Stomach smooth muscle (tissue), 2 donors: ENCODE measurements at regions not wholly inside any gene's neighbourhood (a gene's known extent, or its start where the extent isn't known, plus 50 kb on each side); places are given as distances from the start of the nearest gene placed in this dataset.

Experiments used
- H3K27ac ChIP-seq: one replicate; pipeline ENCODE4 v1.7.0; 2013; ENCODE audit warnings: mild to moderate bottlenecking, low read length, inconsistent platforms
- H3K27me3 ChIP-seq, 2 donors: one replicate each; pipeline ENCODE4 v1.7.0; 2013; ENCODE audit warnings: low read length in 2 of 2; ENCODE audit not compliant: insufficient read depth in 2 of 2, control insufficient read depth in 1 of 2
- H3K36me3 ChIP-seq, 2 donors: one replicate each; pipeline ENCODE4 v1.7.0; 2013; ENCODE audit warnings: low read length in 2 of 2; ENCODE audit not compliant: control insufficient read depth in 2 of 2, insufficient read depth in 2 of 2
- H3K4me1 ChIP-seq: one replicate; pipeline ENCODE4 v1.7.0; 2013; ENCODE audit warnings: low read length; ENCODE audit not compliant: control insufficient read depth, insufficient read depth
- H3K4me3 ChIP-seq, 2 donors: one replicate each; pipeline ENCODE4 v1.7.0; 2013; ENCODE audit warnings: low read length in 2 of 2
- H3K9ac ChIP-seq, 2 donors: one replicate each; pipeline ENCODE4 v1.7.0; 2013; ENCODE audit warnings: low read length in 2 of 2, mild to moderate bottlenecking in 1 of 2
- H3K9me3 ChIP-seq, 2 donors: one replicate each; pipeline ENCODE4 v1.7.0; 2013; ENCODE audit warnings: low read length in 2 of 2; ENCODE audit not compliant: control insufficient read depth in 2 of 2
- donor health status: healthy.
- donor health status: Pancreatic carcinoma.

- Histone ChIP-seq H3K27ac (no peak overlapping the region), H3K4me1 (no peaks in the 10 kb centered on the region), H3K9ac (no peak overlapping the region), H3K27me3 (no peaks in the 10 kb centered on the region), H3K4me3 (no peak overlapping the region), H3K9me3 (peaks cover 4 to 6% of the 10 kb centered on the region in 2 donors), H3K36me3 (no peaks in the 10 kb centered on the region)
Measured at GRCh38 chr3:135869439-135870105, 96.0 kb upstream of the PPP2R3A start.

- H3K36me3 ChIP-seq: no peaks in the 10 kb centered on the region
- H3K9me3 ChIP-seq: peaks cover 4 to 6% of the 10 kb centered on the region in 2 donors
- H3K9ac ChIP-seq: no peak overlapping the region
Measured at GRCh38 chr3:135871311-135871710, 94.2 kb upstream of the PPP2R3A start.

GRCh38 chr3:135874035-135874434, 91.5 kb upstream of the PPP2R3A start:
- Histone ChIP-seq H3K9ac (no peak overlapping the region), H3K4me3 (no peak overlapping the region), H3K27ac (no peak overlapping the region), H3K36me3 (no peaks in the 10 kb centered on the region), H3K4me1 (no peaks in the 10 kb centered on the region), H3K9me3 (peaks cover 0 to 6% of the 10 kb centered on the region in 2 donors), H3K27me3 (no peaks in the 10 kb centered on the region)

More at GRCh38 chr3:135871311-135871710, 94.2 kb upstream of the PPP2R3A start:
- Histone ChIP-seq H3K4me3 (no peak overlapping the region), H3K27ac (no peak overlapping the region), H3K4me1 (no peaks in the 10 kb centered on the region), H3K27me3 (no peaks in the 10 kb centered on the region)

GRCh38 chr3:135878501-135878900, 87.0 kb upstream of the PPP2R3A start:
- no peak overlapping the region for H3K27ac ChIP-seq
- H3K27me3 ChIP-seq: no peaks in the 10 kb centered on the region
- H3K4me3 ChIP-seq: no peak overlapping the region
- H3K4me1 ChIP-seq: no peaks in the 10 kb centered on the region
- no peak overlapping the region for H3K9ac ChIP-seq
- no peaks in the 10 kb centered on the region for H3K36me3 ChIP-seq
- H3K9me3 ChIP-seq: no peaks in the 10 kb centered on the region

- H3K4me3 ChIP-seq: no peak overlapping the region
- H3K27ac ChIP-seq: no peak overlapping the region
- no peak overlapping the region for H3K9ac ChIP-seq
- H3K36me3 ChIP-seq: no peaks in the 10 kb centered on the region
- H3K4me1 ChIP-seq: no peaks in the 10 kb centered on the region
- H3K9me3 ChIP-seq: no peaks in the 10 kb centered on the region
- no peaks in the 10 kb centered on the region for H3K27me3 ChIP-seq
Measured at GRCh38 chr3:135885885-135886284, 79.6 kb upstream of the PPP2R3A start.

GRCh38 chr3:135887220-135887619, 78.3 kb upstream of the PPP2R3A start:
- Histone ChIP-seq H3K36me3 (no peaks in the 10 kb centered on the region), H3K4me1 (no peaks in the 10 kb centered on the region), H3K9ac (no peak overlapping the region), H3K27me3 (no peaks in the 10 kb centered on the region), H3K9me3 (no peaks in the 10 kb centered on the region), H3K4me3 (no peak overlapping the region), H3K27ac (no peak overlapping the region)

- no peak overlapping the region for H3K9ac ChIP-seq
Measured at GRCh38 chr3:135889443-135889842, 76.1 kb upstream of the PPP2R3A start.

GRCh38 chr3:135891121-135891520, 74.4 kb upstream of the PPP2R3A start:
- Histone ChIP-seq H3K4me1 (no peaks in the 10 kb centered on the region), H3K9me3 (no peaks in the 10 kb centered on the region), H3K27ac (no peak overlapping the region), H3K27me3 (peaks cover 0 to 2% of the 10 kb centered on the region in 2 donors), H3K4me3 (no peak overlapping the region), H3K36me3 (no peaks in the 10 kb centered on the region), H3K9ac (no peak overlapping the region)

More at GRCh38 chr3:135889443-135889842, 76.1 kb upstream of the PPP2R3A start:
- Histone ChIP-seq H3K27me3 (peaks cover 0 to 2% of the 10 kb centered on the region in 2 donors), H3K4me3 (no peak overlapping the region), H3K9me3 (no peaks in the 10 kb centered on the region), H3K4me1 (no peaks in the 10 kb centered on the region), H3K27ac (no peak overlapping the region), H3K36me3 (no peaks in the 10 kb centered on the region)

GRCh38 chr3:135895106-135895733, 70.3 kb upstream of the PPP2R3A start:
- no peak overlapping the region for H3K9ac ChIP-seq
- H3K9me3 ChIP-seq: no peaks in the 10 kb centered on the region
- no peak overlapping the region for H3K4me3 ChIP-seq
- no peaks in the 10 kb centered on the region for H3K36me3 ChIP-seq
- peaks cover 0 to 2% of the 10 kb centered on the region in 2 donors for H3K27me3 ChIP-seq
- H3K27ac ChIP-seq: no peak overlapping the region
- H3K4me1 ChIP-seq: no peaks in the 10 kb centered on the region

- no peak overlapping the region for H3K9ac ChIP-seq
- H3K9me3 ChIP-seq: no peaks in the 10 kb centered on the region
- H3K4me3 ChIP-seq: no peak overlapping the region
- no peaks in the 10 kb centered on the region for H3K4me1 ChIP-seq
- H3K27me3 ChIP-seq: peaks cover 0 to 2% of the 10 kb centered on the region in 2 donors
- no peaks in the 10 kb centered on the region for H3K36me3 ChIP-seq
- no peak overlapping the region for H3K27ac ChIP-seq
Measured at GRCh38 chr3:135895734-135896121, 69.8 kb upstream of the PPP2R3A start.

GRCh38 chr3:135896613-135897012, 68.9 kb upstream of the PPP2R3A start:
- H3K36me3 ChIP-seq: no peaks in the 10 kb centered on the region
- no peak overlapping the region for H3K9ac ChIP-seq
- no peaks in the 10 kb centered on the region for H3K9me3 ChIP-seq
- no peak overlapping the region for H3K4me3 ChIP-seq
- H3K27me3 ChIP-seq: peaks cover 0 to 2% of the 10 kb centered on the region in 2 donors
- H3K27ac ChIP-seq: no peak overlapping the region
- H3K4me1 ChIP-seq: no peaks in the 10 kb centered on the region
